Activated CD8-positive, alpha-beta memory T cell treated with anti-CD3 and anti-CD28 coated beads, Interleukin-2, amount 50 U/mL, for 48 hours (primary cell): ENCODE measurements at regions not wholly inside any gene's neighbourhood (a gene's known extent, or its start where the extent isn't known, plus 50 kb on each side); places are given as distances from the start of the nearest gene placed in this dataset.
A peak's percentile ranks its signal among the peaks of the same experiment; 100 is the strongest.
"Not testable (repeated sequence)": the region's sequence is repeated elsewhere in the genome, so short reads cannot be mapped to it uniquely, and the experiment has no call there.

Experiments
- DNase-seq: peaks from one replicate; pipeline ENCODE4 v3.0.0-alpha.2; 2020

DNA sequence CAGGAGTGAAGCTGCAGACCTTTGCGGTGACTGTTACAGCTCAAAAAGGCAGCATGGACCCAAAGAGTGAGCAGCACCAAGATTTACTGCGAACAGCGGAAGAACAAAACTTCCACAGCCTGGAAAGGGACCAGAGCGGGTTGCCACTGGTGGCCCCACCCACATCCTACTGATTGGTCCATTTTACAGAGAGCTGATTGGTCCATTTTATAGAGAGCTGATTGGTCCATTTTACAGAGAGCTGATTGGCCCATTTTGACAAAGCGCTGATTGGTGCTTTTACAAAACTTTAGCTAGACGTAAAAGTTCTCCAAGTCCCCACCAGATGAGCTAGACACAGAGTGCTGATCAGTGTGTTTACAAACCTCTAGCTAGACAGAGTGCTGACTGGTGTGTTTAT is 134.2 kb upstream of the FRG1 start:
- no peak for DNase-seq

DNA sequence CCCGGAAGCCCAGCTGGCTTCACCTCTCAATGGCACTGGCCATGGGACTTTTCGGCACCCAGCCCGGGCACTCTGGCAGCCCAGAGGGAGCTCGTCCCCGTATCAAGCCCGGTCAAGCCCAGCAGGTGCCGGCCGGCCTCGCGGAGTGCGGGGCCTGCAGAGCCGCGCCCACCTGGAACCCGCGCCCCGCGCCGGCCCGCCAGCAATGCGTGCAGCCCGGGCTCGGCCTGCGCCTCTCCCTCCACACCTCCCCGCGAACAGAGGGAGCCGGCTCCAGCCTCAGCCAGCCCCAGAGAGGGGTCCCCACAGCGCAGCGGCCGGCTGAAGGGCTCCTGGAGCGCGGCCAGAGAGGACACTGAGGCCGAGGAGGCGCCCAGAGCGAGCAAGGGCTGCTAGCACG is 133.6 kb upstream of the FRG1 start:
- DNase-seq, result no peak

GRCh38 chr4:189809241-189809735 is 131.4 kb upstream of the FRG1 start:
- DNase-seq, result no peak

DNA sequence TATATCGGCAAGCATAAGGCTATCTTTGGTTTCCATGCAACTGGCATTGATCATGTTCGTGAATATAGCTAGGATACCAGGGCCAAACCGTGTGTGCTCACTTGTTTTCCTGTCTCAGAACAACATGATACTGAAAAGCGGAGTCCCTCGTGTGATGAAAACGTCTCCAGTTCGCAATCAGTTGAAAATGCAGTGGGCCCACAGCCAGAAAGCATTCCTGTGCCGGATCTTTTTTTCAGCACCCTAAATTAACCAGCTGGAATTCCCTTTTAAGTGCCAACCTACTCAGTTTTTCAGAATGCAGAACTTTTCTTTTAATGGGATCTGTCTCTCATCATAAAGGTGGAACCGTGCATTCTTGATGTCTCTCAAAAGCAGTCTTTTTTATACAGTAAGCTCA is 130.8 kb upstream of the FRG1 start:
- no peak for DNase-seq

DNA sequence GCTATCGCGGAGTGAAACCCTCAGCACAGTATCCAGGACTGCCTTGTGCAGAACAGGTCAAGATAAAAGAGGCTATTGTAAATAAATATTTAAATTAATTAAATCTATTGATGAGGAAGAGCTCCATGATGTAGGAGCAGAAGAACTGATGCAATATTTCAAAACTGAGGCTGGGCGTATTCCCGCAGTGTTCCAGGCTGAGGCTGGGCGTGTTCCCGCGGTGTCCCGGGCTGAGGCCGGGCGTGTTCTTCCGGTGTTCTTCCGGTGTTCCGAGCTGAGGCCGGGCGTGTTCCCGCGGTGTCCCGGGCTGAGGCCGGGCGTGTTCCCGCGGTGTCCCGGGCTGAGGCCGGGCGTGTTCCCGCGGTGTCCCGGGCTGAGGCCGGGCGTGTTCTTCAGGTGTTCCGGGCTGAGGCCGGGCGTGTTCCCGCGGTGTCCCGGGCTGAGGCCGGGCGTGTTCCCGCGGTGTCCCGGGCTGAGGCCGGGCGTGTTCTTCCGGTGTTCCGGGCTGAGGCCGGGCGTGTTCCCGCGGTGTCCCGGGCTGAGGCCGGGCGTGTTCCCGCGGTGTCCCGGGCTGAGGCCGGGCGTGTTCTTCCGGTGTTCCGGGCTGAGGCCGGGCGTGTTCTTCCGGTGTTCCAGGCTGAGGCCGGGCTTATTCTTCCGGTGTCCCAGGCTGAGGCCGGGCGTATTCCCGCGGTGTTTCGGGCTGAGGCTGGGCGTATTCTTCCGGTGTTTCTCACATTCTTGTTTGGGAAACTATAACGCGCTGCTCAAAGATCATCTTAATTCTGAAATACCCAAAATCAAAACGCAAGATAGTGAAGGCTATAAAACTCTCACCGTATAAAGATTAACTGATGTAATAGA is 130.1 kb upstream of the FRG1 start:
- not testable (repeated sequence) for DNase-seq

DNA sequence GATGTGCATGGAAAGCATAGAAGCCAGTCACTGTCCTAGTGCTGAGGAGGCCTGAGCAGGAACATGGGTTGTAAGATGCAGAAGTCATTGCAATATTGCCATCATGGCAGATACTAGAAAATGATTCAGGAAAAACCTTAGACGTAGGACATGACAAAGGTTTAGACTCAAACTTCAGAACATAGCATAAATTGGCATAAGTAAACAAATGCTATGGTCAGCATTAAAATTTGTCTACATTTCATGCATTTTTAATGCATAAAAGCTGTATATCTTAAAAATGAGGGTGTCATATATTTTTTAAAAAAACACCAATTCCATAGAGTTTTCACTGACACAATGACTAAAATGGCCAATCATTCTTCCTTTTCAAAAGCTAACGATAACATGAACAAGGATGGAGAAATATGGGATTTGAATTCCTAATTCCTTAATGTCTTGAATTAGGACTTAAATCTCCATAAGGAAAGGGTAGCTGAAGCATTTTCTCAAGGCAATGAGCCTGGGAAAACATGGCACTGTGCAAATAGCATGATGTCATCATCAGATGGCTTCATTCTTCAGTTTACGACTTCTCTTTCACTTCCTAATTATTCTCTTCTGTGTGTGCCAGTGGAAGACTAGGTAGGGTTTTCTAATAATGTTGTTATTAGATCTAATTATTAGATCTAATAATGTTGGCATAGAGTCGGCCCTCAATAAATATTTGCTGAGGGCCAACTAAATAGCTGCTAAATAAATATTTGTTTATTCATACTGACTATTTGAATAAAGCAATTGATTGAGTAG is 125.1 kb upstream of the FRG1 start:
- no peak for DNase-seq

DNA sequence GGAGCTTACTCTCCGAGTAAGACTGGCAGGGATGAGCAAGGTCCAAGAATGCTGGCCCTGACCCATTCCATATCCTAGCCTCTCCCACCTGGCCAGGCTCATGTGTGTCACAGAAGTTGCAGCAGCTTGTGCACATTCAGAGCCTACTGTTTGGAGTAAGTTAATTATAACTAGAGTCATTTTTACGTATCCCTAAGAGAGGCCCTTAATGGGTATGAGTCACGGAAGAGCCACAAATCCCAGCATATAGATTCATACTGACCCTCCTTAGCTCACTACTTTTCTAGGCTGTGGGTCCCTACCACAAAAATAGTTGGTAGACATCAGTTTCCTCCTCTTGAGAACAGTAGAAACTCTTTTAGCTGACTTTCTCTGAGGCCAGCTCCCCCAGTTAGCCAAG is 118.3 kb upstream of the FRG1 start:
- DNase-seq, result no peak

DNA sequence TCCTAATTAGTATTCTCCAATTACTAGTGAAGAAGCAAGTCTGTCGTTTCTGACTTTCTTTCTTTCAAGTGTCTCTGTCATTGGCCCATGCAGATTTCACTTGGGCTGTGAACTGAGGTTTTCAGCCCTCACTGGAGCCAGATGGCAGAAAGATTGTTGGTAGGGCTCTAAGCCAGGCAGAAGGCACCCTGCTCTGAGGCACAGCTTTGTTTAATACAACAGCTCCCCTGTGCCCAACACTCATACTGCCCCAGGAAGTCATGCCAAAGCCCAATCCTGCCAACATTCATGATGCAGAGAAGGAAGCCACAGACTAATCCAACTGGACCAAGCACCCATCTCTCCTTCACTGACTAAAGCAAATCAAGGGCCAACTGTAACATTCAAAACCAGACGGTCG is 117.1 kb upstream of the FRG1 start:
- no peak for DNase-seq

DNA sequence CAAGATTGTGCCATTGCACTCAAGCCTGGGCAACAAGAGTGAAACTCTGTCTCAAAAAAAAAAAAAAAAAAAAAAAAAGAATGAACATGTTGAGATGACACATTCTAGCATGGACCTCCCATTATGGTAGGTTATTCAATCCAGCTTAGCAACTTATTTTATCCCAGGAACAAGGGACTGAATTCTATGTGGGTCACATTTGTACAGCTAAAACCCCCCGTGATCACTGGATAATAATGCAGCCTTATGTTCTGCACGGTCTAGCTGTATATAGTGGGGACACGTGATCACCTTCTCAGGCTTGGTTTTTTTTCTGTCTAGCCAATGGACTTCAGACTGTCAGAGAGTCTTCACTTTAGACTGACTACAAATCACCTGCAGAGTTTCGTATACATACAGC is 115.2 kb upstream of the FRG1 start:
- DNase-seq, result no peak

GRCh38 chr4:189826657-189827056 is 114.0 kb upstream of the FRG1 start:
- DNase-seq, result no peak

DNA sequence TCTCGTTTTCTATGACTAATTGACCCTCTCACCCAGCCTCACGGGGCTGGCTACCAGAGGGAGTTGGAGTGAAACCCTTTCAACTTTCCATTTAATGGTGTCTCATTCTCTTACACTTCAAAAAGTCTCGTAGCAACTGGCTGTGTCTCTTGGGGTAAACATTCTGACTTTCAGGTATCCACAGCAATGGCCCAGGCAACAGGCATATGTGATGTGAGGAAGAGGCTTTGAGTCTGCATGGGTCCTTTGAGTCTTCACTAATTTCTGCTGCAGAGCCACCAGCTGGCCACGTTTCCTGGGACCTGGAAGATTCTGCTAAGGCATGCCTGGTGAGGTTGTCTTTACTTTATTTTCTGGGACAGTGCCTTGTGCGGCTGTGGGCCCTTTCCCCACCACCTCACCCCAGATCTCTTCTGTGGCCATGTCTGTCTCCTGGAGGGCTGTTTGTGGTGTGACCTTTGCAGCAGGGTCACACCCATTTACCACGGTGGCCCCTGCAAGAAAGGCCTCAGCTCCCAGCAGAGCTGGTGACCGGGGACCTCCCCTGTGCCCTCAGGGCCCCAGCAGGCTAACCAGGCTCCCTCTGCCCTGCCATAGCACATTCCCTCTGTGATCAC is 112.5 kb upstream of the FRG1 start:
- no peak for DNase-seq

DNA sequence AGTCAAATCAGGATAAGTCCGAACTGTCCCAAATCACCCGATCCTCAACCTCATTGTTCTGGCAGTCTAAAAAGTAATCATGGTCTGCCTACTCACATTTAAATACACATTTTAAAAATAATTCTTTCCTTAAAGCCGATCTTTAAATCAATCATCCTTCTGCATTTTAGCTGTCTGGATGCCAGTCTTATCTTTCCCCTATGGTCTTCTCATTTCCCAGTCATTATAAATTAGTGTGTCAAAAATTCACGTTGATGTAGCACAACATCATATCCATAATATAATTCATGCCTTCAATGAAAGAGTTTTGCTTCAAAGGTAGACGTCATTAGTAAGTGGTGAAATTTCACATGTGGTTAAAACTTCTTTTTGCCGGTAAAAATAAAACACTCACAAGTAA is 108.1 kb upstream of the FRG1 start:
- DNase-seq, result no peak

DNA sequence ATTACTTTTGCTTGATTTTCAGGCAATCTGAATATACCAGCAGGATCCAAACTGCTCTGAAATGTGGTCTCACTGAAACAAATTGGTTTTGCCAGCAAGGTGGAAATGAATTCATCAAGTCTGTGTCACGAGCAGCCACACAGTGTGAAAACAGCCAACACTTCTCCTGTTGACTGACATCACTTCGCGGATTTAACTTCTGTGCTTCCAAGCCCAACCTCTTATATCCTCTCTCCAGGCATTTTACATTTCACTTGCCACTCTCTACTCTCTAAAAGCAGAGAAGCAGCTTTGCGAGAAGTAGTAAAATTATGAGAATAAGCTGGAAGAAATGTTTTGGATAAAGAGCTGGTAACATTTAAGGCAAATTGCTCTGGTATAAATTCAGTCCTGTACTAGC is 106.1 kb upstream of the FRG1 start:
- DNase-seq, result no peak

DNA sequence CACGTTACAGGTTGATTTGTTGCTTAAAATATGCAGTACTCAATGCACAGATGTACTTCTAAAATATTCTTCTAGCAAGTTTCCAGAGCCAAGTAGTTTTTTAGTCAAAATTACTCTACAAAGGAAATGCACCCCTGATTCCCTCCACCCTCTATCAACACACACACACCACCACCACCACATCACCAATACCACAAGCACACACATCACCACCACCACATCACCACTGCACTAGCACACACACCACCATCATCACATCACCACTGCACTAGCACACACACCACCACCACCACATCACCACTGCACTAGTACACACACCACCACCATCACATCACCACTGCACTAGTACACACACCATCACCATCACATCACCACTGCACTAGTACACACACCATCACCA is 105.2 kb upstream of the FRG1 start:
- DNase-seq, result no peak

- no peak for DNase-seq
Measured at GRCh38 chr4:189837471-189837870, 103.2 kb upstream of the FRG1 start.

DNA sequence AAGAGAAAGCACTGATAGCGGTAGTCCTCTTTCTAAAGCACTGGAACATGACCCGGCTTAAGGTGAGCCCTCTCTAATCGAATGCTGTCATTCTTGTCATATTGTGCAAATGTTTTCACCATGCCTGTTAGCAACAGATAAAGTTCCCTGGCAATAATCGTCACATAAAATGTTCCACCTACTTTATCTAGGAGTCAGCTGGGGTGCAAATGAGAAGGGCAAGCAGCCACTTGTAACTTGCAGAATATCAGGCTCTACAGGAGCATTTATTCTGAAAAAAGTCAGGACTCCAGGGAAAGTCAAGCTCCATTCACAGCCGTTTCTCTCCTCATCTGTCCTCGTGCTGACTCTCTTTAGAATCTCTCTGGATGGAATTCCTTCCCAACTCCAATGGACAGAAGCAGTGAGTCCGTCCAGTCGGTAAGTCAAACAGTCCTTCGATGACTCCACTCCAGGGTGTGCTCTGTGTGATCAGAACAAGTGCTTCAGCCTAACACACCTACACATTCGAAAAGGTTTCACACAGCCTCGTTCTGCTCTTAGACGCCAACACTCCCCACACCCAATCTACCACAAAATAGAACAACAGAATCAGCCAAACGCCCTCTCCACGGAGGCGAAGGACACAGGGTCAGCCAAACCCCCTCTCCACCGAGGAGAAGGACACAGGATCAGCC is 101.7 kb upstream of the FRG1 start:
- no peak for DNase-seq

GRCh38 chr4:189840356-189840755 is 100.3 kb upstream of the FRG1 start:
- no peak for DNase-seq

DNA sequence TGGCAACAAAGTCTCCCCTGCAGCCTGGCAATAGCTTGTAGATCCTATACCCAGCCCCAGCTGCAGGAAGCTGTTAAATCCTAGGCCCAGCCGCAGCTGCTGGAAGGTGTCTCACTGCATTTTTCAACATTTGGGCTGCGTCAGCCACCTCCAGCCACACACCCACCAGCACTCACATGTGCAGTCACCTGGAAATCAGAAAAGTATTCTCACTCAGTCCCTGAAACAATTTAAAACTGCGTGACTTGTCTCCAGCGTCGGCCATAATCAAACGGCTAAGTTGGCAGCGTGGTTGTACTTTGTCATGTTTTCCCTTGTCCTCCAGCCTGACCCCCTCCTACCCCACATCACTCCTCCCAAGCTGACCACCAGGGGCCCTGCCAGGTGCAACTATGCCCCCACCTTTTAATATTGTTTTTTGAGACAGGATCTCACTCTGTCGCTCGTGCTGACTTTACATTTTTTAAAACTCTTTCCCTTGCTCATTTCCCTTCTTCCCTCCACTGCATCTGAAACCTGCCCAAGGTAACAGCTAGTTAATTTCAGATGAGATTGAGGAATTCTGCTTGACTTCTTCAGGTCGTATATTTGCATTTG is 97.2 kb upstream of the FRG1 start:
- DNase-seq, result no peak

DNA sequence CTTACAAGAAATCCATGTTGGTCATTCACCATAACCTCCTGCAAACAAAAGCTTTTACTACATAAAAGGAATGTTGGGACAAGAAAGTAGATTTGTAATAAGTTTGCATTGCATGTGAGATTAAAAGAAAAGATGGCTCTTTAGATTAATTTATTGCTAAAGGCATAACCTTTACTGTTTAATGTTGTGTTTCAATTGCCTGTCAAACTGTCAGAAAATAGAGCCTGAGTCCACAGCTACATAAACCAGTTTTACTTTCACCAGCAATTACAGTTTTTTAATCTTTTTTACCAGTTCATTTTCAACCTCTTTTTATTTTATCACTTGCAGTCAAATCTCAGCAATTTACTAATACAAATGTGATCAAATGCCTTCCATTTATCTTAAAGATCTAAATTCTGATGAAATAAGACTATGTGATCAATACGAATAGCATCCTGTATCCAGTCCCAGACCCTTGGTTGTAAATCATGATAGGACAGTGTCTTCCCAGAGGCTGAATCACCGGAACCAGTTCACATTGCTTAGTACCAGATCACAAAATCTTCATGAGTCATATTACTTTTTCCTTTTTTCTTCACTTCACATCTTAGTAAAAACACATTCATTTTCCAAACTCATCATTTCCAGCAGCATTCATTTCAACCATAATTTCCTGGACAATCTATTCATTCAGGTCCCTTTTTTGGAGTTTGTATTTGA is 95.4 kb upstream of the FRG1 start:
- DNase-seq, result no peak

- DNase-seq, result peak; percentile 53
Measured at GRCh38 chr4:189846094-189846493, 94.6 kb upstream of the FRG1 start.

DNA sequence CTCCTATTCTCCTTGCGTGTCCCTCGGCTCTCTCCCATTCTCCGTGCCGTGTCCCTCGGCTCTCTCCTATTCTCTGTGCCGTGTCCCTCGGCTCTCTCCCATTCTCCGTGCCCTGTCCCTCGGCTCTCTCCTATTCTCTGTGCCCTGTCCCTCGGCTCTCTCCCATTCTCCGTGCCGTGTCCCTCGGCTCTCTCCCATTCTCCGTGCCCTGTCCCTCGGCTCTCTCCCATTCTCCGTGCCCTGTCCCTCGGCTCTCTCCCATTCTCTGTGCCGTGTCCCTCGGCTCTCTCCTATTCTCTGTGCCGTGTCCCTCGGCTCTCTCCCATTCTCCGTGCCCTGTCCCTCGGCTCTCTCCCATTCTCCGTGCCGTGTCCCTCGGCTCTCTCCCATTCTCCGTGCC is 94.1 kb upstream of the FRG1 start:
- DNase-seq, result not testable (repeated sequence)

DNA sequence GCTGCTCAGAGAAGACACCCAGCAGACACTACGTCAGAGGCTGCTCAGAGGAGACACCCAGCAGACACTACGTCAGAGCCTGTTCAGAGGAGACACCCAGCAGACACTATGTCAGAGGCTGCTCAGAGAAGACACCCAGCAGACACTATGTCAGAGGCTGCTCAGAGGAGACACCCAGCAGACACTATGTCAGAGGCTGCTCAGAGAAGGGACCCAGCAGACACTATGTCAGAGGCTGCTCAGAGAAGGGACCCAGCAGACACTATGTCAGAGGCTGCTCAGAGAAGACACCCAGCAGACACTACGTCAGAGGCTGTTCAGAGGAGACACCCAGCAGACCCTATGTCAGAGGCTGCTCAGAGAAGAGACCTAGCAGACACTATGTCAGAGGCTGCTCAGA is 92.0 kb upstream of the FRG1 start:
- not testable (repeated sequence) for DNase-seq
